ENCODE measurements at regions not wholly inside any gene's neighbourhood (a gene's known extent, or its start where the extent isn't known, plus 50 kb on each side); places are given as distances from the start of the nearest gene placed in this dataset.

GRCh38 chr16:19980632-19981265, 92.9 kb downstream of the GPR139 start:
- ChIA-PET POLR2A (no interaction called here), CTCF (no interaction called here)
- Histone ChIP-seq H3K27ac (ENCODE audit: insufficient read depth in 1 of 2, low read depth in 1 of 2, low read length in 2 of 2, poor library complexity in 1 of 2, severe bottlenecking in 2 of 2) (no peak overlapping the region), H3K9me3 (ENCODE audit: control extremely low read depth in 1 of 5, control insufficient read depth in 4 of 5, insufficient read depth in 2 of 5, low read depth in 1 of 5, low read length in 4 of 5) (no peaks in the 10 kb centered on the region), H3K4me1 (ENCODE audit: control extremely low read depth in 1 of 4, control insufficient read depth in 4 of 4, insufficient read depth in 4 of 4, low read length in 3 of 4) (no peaks in the 10 kb centered on the region), H3K4me3 (ENCODE audit: control insufficient read depth in 1 of 7, extremely low read depth in 1 of 7, insufficient read depth in 4 of 7, low read depth in 2 of 7, low read length in 6 of 7) (no peak overlapping the region), H3K27me3 (replicated peaks in 2 of 5; ENCODE audit: control insufficient read depth in 4 of 5, insufficient read depth in 5 of 5, low read length in 4 of 5) (no peaks in the 10 kb centered on the region), H3K36me3 (ENCODE audit: control insufficient read depth in 4 of 4, insufficient read depth in 4 of 4, low read length in 3 of 4) (no peaks in the 10 kb centered on the region)
- WGBS (ENCODE audit: insufficient coverage), result 20% methylated on average over 1 of the region's 3 CpGs
- DNase-seq, result peak in 2 of 3 donors; percentile 2 to 13

- WGBS (ENCODE audit: insufficient coverage), result no CpG with 5 or more reads among the region's 4 CpGs
- no peaks in the 10 kb centered on the region for H3K9me3 ChIP-seq (ENCODE audit: control extremely low read depth in 1 of 5, control insufficient read depth in 4 of 5, insufficient read depth in 2 of 5, low read depth in 1 of 5, low read length in 4 of 5)
- no peaks in the 10 kb centered on the region for H3K4me1 ChIP-seq (ENCODE audit: control extremely low read depth in 1 of 4, control insufficient read depth in 4 of 4, insufficient read depth in 4 of 4, low read length in 3 of 4)
- no peaks in the 10 kb centered on the region for H3K36me3 ChIP-seq (ENCODE audit: control insufficient read depth in 4 of 4, insufficient read depth in 4 of 4, low read length in 3 of 4)
- H3K27me3 ChIP-seq (replicated peaks in 2 of 5; ENCODE audit: control insufficient read depth in 4 of 5, insufficient read depth in 5 of 5, low read length in 4 of 5), result peaks cover 0 to 3% (median 0%) of the 10 kb centered on the region in 5 experiments
- POLR2A ChIA-PET, result no interaction called here
- no peak overlapping the region for H3K27ac ChIP-seq (ENCODE audit: insufficient read depth in 1 of 2, low read depth in 1 of 2, low read length in 2 of 2, poor library complexity in 1 of 2, severe bottlenecking in 2 of 2)
- no peak for DNase-seq
- CTCF ChIA-PET, result no interaction called here
- no peak overlapping the region for H3K4me3 ChIP-seq (ENCODE audit: control insufficient read depth in 1 of 7, extremely low read depth in 1 of 7, insufficient read depth in 4 of 7, low read depth in 2 of 7, low read length in 6 of 7)
Observed at GRCh38 chr16:19979638-19980037, 94.1 kb downstream of the GPR139 start.

GRCh38 chr16:19974607-19975006, 90.0 kb upstream of the GPRC5B start:
- H3K36me3 ChIP-seq (ENCODE audit: control insufficient read depth in 4 of 4, insufficient read depth in 4 of 4, low read length in 3 of 4), result no peaks in the 10 kb centered on the region
- H3K27ac ChIP-seq (ENCODE audit: insufficient read depth in 1 of 2, low read depth in 1 of 2, low read length in 2 of 2, poor library complexity in 1 of 2, severe bottlenecking in 2 of 2), result no peak overlapping the region
- CTCF ChIA-PET, result no interaction called here
- 100% methylated on average over 1 of the region's 4 CpGs for WGBS (ENCODE audit: insufficient coverage)
- H3K4me1 ChIP-seq (ENCODE audit: control extremely low read depth in 1 of 4, control insufficient read depth in 4 of 4, insufficient read depth in 4 of 4, low read length in 3 of 4), result no peaks in the 10 kb centered on the region
- peaks cover 0 to 4% (median 0%) of the 10 kb centered on the region in 5 experiments for H3K27me3 ChIP-seq (replicated peaks in 2 of 5; ENCODE audit: control insufficient read depth in 4 of 5, insufficient read depth in 5 of 5, low read length in 4 of 5)
- no peak for DNase-seq
- H3K4me3 ChIP-seq (ENCODE audit: control insufficient read depth in 1 of 7, extremely low read depth in 1 of 7, insufficient read depth in 4 of 7, low read depth in 2 of 7, low read length in 6 of 7), result no peak overlapping the region
- POLR2A ChIA-PET, result no interaction called here
- H3K9me3 ChIP-seq (ENCODE audit: control extremely low read depth in 1 of 5, control insufficient read depth in 4 of 5, insufficient read depth in 2 of 5, low read depth in 1 of 5, low read length in 4 of 5), result no peaks in the 10 kb centered on the region

GRCh38 chr16:19972111-19972510, 87.5 kb upstream of the GPRC5B start:
- ChIA-PET POLR2A (no interaction called here), CTCF (no interaction called here)
- Histone ChIP-seq H3K27me3 (replicated peaks in 2 of 5; ENCODE audit: control insufficient read depth in 4 of 5, insufficient read depth in 5 of 5, low read length in 4 of 5) (peaks cover 0 to 4% (median 0%) of the 10 kb centered on the region in 5 experiments), H3K27ac (ENCODE audit: insufficient read depth in 1 of 2, low read depth in 1 of 2, low read length in 2 of 2, poor library complexity in 1 of 2, severe bottlenecking in 2 of 2) (no peak overlapping the region), H3K36me3 (ENCODE audit: control insufficient read depth in 4 of 4, insufficient read depth in 4 of 4, low read length in 3 of 4) (no peaks in the 10 kb centered on the region), H3K4me1 (ENCODE audit: control extremely low read depth in 1 of 4, control insufficient read depth in 4 of 4, insufficient read depth in 4 of 4, low read length in 3 of 4) (no peaks in the 10 kb centered on the region), H3K9me3 (ENCODE audit: control extremely low read depth in 1 of 5, control insufficient read depth in 4 of 5, insufficient read depth in 2 of 5, low read depth in 1 of 5, low read length in 4 of 5) (peaks cover 0 to 2% (median 0%) of the 10 kb centered on the region in 5 experiments), H3K4me3 (ENCODE audit: control insufficient read depth in 1 of 7, extremely low read depth in 1 of 7, insufficient read depth in 4 of 7, low read depth in 2 of 7, low read length in 6 of 7) (no peak overlapping the region)
- 86% methylated on average over 3 of the region's 4 CpGs for WGBS (ENCODE audit: insufficient coverage)
- DNase-seq, result no peak

- CTCF ChIA-PET, result no interaction called here
Observed at GRCh38 chr16:19968891-19969683, 84.4 kb upstream of the GPRC5B start.

GRCh38 chr16:19967963-19968362, 83.3 kb upstream of the GPRC5B start:
- Histone ChIP-seq H3K4me1 (ENCODE audit: control extremely low read depth in 1 of 4, control insufficient read depth in 4 of 4, insufficient read depth in 4 of 4, low read length in 3 of 4) (no peaks in the 10 kb centered on the region), H3K27ac (ENCODE audit: insufficient read depth in 1 of 2, low read depth in 1 of 2, low read length in 2 of 2, poor library complexity in 1 of 2, severe bottlenecking in 2 of 2) (no peak overlapping the region), H3K4me3 (ENCODE audit: control insufficient read depth in 1 of 7, extremely low read depth in 1 of 7, insufficient read depth in 4 of 7, low read depth in 2 of 7, low read length in 6 of 7) (no peak overlapping the region), H3K27me3 (replicated peaks in 2 of 5; ENCODE audit: control insufficient read depth in 4 of 5, insufficient read depth in 5 of 5, low read length in 4 of 5) (peaks cover 0 to 2% (median 0%) of the 10 kb centered on the region in 5 experiments), H3K36me3 (ENCODE audit: control insufficient read depth in 4 of 4, insufficient read depth in 4 of 4, low read length in 3 of 4) (no peaks in the 10 kb centered on the region), H3K9me3 (ENCODE audit: control extremely low read depth in 1 of 5, control insufficient read depth in 4 of 5, insufficient read depth in 2 of 5, low read depth in 1 of 5, low read length in 4 of 5) (peaks cover 0 to 2% (median 0%) of the 10 kb centered on the region in 5 experiments)
- POLR2A ChIA-PET, result no interaction called here
- WGBS (ENCODE audit: insufficient coverage), result no CpG with 5 or more reads among the region's 5 CpGs
- CTCF ChIA-PET, result no interaction called here
- DNase-seq, result no peak

More at GRCh38 chr16:19968891-19969683, 84.4 kb upstream of the GPRC5B start:
- Histone ChIP-seq H3K4me1 (ENCODE audit: control extremely low read depth in 1 of 4, control insufficient read depth in 4 of 4, insufficient read depth in 4 of 4, low read length in 3 of 4) (no peaks in the 10 kb centered on the region), H3K9me3 (ENCODE audit: control extremely low read depth in 1 of 5, control insufficient read depth in 4 of 5, insufficient read depth in 2 of 5, low read depth in 1 of 5, low read length in 4 of 5) (peaks cover 0 to 2% (median 0%) of the 10 kb centered on the region in 5 experiments), H3K27ac (ENCODE audit: insufficient read depth in 1 of 2, low read depth in 1 of 2, low read length in 2 of 2, poor library complexity in 1 of 2, severe bottlenecking in 2 of 2) (no peak overlapping the region), H3K36me3 (ENCODE audit: control insufficient read depth in 4 of 4, insufficient read depth in 4 of 4, low read length in 3 of 4) (no peaks in the 10 kb centered on the region), H3K4me3 (ENCODE audit: control insufficient read depth in 1 of 7, extremely low read depth in 1 of 7, insufficient read depth in 4 of 7, low read depth in 2 of 7, low read length in 6 of 7) (no peak overlapping the region), H3K27me3 (replicated peaks in 2 of 5; ENCODE audit: control insufficient read depth in 4 of 5, insufficient read depth in 5 of 5, low read length in 4 of 5) (peaks cover 0 to 3% (median 0%) of the 10 kb centered on the region in 5 experiments)
- POLR2A ChIA-PET, result no interaction called here
- no peak for DNase-seq
- 43% methylated on average over 6 of the region's 8 CpGs for WGBS (ENCODE audit: insufficient coverage)

GRCh38 chr16:19967561-19967960, 82.9 kb upstream of the GPRC5B start:
- peaks cover 0 to 2% (median 0%) of the 10 kb centered on the region in 5 experiments for H3K27me3 ChIP-seq (replicated peaks in 2 of 5; ENCODE audit: control insufficient read depth in 4 of 5, insufficient read depth in 5 of 5, low read length in 4 of 5)
- H3K36me3 ChIP-seq (ENCODE audit: control insufficient read depth in 4 of 4, insufficient read depth in 4 of 4, low read length in 3 of 4), result no peaks in the 10 kb centered on the region
- H3K27ac ChIP-seq (ENCODE audit: insufficient read depth in 1 of 2, low read depth in 1 of 2, low read length in 2 of 2, poor library complexity in 1 of 2, severe bottlenecking in 2 of 2), result no peak overlapping the region
- H3K9me3 ChIP-seq (ENCODE audit: control extremely low read depth in 1 of 5, control insufficient read depth in 4 of 5, insufficient read depth in 2 of 5, low read depth in 1 of 5, low read length in 4 of 5), result peaks cover 0 to 2% (median 0%) of the 10 kb centered on the region in 5 experiments
- POLR2A ChIA-PET, result no interaction called here
- CTCF ChIA-PET, result no interaction called here
- no peaks in the 10 kb centered on the region for H3K4me1 ChIP-seq (ENCODE audit: control extremely low read depth in 1 of 4, control insufficient read depth in 4 of 4, insufficient read depth in 4 of 4, low read length in 3 of 4)
- H3K4me3 ChIP-seq (ENCODE audit: control insufficient read depth in 1 of 7, extremely low read depth in 1 of 7, insufficient read depth in 4 of 7, low read depth in 2 of 7, low read length in 6 of 7), result no peak overlapping the region
- DNase-seq, result peak in 1 of 3 donors; percentile 4

All from common myeloid progenitor, CD34-positive (primary cell).